ENCODE measurements at regions not wholly inside any gene's neighbourhood (a gene's known extent, or its start where the extent isn't known, plus 50 kb on each side); places are given as distances from the start of the nearest gene placed in this dataset.

DNA sequence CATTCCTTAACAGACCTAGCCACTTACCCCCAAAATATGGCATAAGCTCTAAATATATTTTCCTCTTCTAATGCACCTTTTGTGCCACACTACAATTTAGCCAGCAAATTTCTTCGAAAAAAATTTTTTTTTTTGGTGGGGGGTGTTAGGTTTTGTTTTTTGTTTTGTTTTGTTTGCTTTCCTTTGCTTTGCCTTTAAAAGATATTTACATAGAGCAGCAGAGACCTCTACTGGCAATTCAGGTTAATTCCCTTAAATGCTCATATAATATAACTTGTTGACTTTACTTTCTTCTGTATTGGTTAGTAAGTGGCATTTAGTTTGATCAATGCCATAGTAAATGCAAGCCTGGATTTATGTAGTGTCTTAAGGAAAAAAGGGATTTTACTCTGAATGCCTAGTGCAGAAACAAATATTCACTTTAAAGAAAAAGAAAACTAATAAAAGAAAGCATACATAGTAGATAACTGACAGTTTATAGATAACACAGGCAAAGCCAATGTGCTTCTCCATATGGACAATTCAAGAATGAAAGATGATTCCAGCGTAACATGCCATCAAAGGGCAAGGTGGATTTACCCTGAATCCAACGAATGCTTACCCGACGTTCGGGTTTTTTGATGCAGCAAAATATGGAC lies 1250.6 kb downstream of the GATA3 start (continued):
- TF ChIP-seq, protein P1, sequence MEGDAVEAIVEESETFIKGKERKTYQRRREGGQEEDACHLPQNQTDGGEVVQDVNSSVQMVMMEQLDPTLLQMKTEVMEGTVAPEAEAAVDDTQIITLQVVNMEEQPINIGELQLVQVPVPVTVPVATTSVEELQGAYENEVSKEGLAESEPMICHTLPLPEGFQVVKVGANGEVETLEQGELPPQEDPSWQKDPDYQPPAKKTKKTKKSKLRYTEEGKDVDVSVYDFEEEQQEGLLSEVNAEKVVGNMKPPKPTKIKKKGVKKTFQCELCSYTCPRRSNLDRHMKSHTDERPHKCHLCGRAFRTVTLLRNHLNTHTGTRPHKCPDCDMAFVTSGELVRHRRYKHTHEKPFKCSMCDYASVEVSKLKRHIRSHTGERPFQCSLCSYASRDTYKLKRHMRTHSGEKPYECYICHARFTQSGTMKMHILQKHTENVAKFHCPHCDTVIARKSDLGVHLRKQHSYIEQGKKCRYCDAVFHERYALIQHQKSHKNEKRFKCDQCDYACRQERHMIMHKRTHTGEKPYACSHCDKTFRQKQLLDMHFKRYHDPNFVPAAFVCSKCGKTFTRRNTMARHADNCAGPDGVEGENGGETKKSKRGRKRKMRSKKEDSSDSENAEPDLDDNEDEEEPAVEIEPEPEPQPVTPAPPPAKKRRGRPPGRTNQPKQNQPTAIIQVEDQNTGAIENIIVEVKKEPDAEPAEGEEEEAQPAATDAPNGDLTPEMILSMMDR (IDR thresholded peaks at IDR 0.05 in 2 of 3, conservative IDR thresholded peaks at IDR 0.05 in 1 of 3; ENCODE audit: control insufficient read depth in 2 of 3, extremely low read depth in 1 of 3, insufficient read depth in 1 of 3, low read depth in 3 of 3, low read length in 3 of 3): peak; percentile 24 to 45 (median 35); a peak in 4 of 6 replicates
- TF ChIP-seq SRF (IDR thresholded peaks at IDR 0.05; ENCODE audit: low read depth in 2 of 2, low read length in 2 of 2) (no peak), BRCA1 (IDR thresholded peaks at IDR 0.05; ENCODE audit: low read depth, low read length) (no peak), BACH1 (IDR thresholded peaks at IDR 0.05; ENCODE audit: borderline replicate concordance) (no peak), RCOR1 (conservative IDR thresholded peaks at IDR 0.05; ENCODE audit: low read depth, low read length) (no peak)

- ChIA-PET POLR2A (no interaction called here), CTCF (interaction anchor here (1.6 kb wide), 1 partner anchor 9 kb away, joined by 5 read pairs; no protein-coding TSS in a partner anchor), RAD21 (ENCODE audit: unreplicated experiment) (interaction anchor here (0.8 kb wide), 1 partner anchor 1787 kb away, joined by 4 read pairs; no protein-coding TSS in a partner anchor), SMC1A (ENCODE audit: uncharacterized antibody, unreplicated experiment) (interaction anchor here (1.8 to 2.4 kb wide), 2 partner anchors 10 to 19 kb away, joined by 4 to 7 read pairs; no protein-coding TSS in a partner anchor)
- H4K20me1 ChIP-seq (ENCODE audit: control insufficient read depth, insufficient read depth): no peaks in the 10 kb centered on the region
- H3K4me1 ChIP-seq (ENCODE audit: control insufficient read depth, insufficient read depth, low read length): no peaks in the 10 kb centered on the region
- H3K27ac ChIP-seq (ENCODE audit: control insufficient read depth, insufficient read depth): no peak overlapping the region
- peak; percentile 65 for FAIRE-seq
- no peak for ATAC-seq
- H3K27me3 ChIP-seq (replicated peaks in 1 of 2; ENCODE audit: control insufficient read depth in 2 of 2, insufficient read depth in 2 of 2, low read length in 1 of 2): no peaks in the 10 kb centered on the region; a peak in 1 of 4 replicates
- no peaks in the 10 kb centered on the region for H3K9me3 ChIP-seq (replicated peaks; ENCODE audit: control insufficient read depth, insufficient read depth, low read length)
- no peak for DNase-seq (ENCODE audit: low read depth, low spot score)
- H3K36me3 ChIP-seq (ENCODE audit: control insufficient read depth in 2 of 2, insufficient read depth in 2 of 2, low read length in 1 of 2): no peaks in the 10 kb centered on the region
- H3K4me2 ChIP-seq (ENCODE audit: control insufficient read depth, insufficient read depth): no peak overlapping the region
- intact Hi-C loops (cut with micrococcal nuclease; ENCODE audit: unreplicated experiment) (no loop called here), in situ Hi-C loops (cut with MboI) (no loop called here)
- no peak overlapping the region for H3K9ac ChIP-seq (ENCODE audit: control insufficient read depth, insufficient read depth, low read length)
- no peaks in the 10 kb centered on the region for H3K79me2 ChIP-seq (ENCODE audit: control insufficient read depth, insufficient read depth, low read length)
- no peak overlapping the region for H2AFZ ChIP-seq (ENCODE audit: control insufficient read depth, low read depth, low read length)
- 26% methylated on average over 4 of the region's 4 CpGs for WGBS (ENCODE audit: insufficient coverage, insufficient replicate concordance, low lambda C conversion rate, missing lambda C conversion rate)
- H3K4me3 ChIP-seq: no peak overlapping the region
- BruUV-seq (replicated peaks): no TSS peak
- TF ChIP-seq, protein P2, sequence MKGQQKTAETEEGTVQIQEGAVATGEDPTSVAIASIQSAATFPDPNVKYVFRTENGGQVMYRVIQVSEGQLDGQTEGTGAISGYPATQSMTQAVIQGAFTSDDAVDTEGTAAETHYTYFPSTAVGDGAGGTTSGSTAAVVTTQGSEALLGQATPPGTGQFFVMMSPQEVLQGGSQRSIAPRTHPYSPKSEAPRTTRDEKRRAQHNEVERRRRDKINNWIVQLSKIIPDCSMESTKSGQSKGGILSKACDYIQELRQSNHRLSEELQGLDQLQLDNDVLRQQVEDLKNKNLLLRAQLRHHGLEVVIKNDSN (IDR thresholded peaks at IDR 0.05; ENCODE audit: borderline replicate concordance, extremely low read length, insufficient read depth, low read depth, low read length): no peak
- no peak for TF ChIP-seq NR2C2 (IDR thresholded peaks at IDR 0.05; ENCODE audit: borderline replicate concordance, control insufficient read depth, insufficient read length, low read depth)
- TF ChIP-seq, protein P3, sequence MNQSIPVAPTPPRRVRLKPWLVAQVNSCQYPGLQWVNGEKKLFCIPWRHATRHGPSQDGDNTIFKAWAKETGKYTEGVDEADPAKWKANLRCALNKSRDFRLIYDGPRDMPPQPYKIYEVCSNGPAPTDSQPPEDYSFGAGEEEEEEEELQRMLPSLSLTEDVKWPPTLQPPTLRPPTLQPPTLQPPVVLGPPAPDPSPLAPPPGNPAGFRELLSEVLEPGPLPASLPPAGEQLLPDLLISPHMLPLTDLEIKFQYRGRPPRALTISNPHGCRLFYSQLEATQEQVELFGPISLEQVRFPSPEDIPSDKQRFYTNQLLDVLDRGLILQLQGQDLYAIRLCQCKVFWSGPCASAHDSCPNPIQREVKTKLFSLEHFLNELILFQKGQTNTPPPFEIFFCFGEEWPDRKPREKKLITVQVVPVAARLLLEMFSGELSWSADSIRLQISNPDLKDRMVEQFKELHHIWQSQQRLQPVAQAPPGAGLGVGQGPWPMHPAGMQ (IDR thresholded peaks at IDR 0.05; ENCODE audit: borderline replicate concordance): no peak
- TF ChIP-seq KLF5 (IDR thresholded peaks at IDR 0.05; ENCODE audit: partially characterized antibody): no peak
- TF ChIP-seq MEF2A (IDR thresholded peaks at IDR 0.05; ENCODE audit: insufficient read depth, low read depth, low read length): no peak
- TF ChIP-seq SMARCA5 (IDR thresholded peaks at IDR 0.05): no peak
- TF ChIP-seq NKRF (conservative IDR thresholded peaks at IDR 0.05): no peak
Observed at GRCh38 chr10:9311702-9312499, 1257.4 kb downstream of the GATA3 start.
